Dermis microvascular lymphatic vessel endothelial cell (primary cell): ENCODE measurements at regions not wholly inside any gene's neighbourhood (a gene's known extent, or its start where the extent isn't known, plus 50 kb on each side); places are given as distances from the start of the nearest gene placed in this dataset.

Source experiments
- DNase-seq, 2 donors: peaks; one replicate each; pipeline versions ENCODE4 v3.0.0 to v3.0.0-alpha.2; 2010; ENCODE audit warnings: low read depth in 2 of 2

DNA sequence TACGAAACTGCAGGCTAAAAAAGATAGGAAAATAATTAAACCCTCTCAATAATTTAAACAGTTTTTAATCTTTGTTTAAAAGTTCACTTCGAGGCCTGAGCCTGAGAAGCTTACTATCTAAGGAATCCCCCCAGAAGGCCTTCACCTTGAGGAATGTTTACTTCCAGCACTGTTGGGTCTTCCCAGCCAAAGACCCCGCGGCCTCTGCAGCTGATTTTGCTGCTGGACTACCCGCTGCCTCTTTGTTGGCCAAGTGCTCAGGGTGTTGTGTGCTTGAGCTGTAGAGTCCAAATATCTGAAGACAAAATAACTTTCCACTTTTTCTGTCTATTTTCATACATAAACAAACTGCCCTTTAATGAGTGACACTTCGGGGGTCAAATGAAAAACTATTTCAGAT, 292.7 kb downstream of the GLRX3 start:
- DNase-seq = no peak

DNA sequence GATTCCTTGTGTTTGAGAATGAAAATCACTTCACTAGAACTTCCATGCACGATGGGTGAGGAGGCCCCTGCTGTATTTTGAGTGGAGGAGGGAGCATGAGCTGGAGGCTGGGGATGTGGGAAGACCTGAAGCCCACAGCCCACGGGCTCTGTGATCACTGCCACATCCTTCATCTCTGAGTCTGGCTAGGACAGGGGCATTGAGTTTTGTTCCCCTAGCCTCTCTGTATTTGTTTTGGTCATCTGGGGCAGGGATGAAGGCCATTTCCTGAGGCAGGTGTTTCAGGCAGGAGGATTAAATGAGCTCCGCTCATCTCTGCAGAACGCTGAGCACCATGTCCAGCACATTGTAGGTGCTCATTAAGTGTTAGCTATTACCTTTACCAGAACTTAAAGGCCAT, 293.6 kb downstream of the GLRX3 start:
- DNase-seq = no peak

DNA sequence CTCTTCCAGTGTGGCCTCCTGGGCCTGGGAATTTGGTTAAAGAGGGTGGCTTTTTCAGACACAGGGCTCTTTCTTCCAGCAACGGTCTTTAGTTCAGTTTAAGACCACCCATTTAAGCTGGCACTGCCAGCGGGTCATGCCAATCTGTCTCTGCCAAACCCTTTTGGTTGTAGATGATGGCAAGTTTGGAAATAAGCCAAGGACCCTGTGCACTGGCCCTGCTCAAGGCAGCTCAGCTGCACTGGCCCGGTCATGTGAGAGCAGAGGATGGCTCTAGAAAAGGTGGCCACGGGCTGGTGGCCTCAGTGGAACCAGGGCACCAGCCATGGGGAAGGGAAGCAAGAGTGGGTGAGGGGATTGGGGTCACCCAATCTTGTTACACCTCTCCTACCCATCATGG, 294.1 kb downstream of the GLRX3 start:
- DNase-seq = no peak

DNA sequence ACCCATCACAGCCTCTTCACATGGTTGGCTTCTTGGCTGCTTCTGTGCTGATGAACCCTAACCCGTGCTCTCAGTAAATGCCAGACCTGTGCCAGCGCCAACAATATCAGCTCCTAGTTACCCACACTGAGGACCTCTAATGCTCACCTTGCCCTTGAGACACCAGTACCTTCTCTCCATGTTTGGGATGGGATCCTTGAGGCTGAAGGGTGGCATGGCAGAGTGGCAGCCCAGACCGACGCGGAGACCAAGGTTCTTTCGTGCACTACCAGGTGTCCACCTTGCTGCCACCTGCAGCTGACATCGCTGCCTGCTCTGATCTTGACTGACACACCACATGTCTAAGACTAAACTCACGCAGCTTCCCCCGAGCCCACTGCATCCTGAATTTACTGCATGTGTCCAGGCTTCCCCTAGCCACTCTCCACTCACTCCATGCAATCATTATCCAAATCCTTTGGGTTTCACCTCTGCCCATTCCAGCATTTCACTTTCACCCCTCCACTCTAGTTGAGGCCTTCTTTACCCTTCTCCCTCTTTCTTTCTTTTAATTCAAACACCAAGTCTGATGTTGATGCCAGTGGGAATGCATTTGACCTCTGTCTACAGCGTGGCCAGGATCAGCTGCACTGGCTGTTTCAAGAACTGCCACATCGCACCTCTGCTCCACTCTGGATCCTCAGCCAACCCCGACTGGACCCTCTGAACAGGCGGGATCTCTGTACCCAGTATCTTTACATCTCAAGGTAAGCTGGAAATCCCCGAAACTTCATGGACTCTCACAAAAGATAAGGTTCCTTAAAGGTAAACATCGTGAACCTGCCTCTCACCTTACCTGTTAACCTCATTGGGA, 294.9 kb downstream of the GLRX3 start:
- DNase-seq = no peak

DNA sequence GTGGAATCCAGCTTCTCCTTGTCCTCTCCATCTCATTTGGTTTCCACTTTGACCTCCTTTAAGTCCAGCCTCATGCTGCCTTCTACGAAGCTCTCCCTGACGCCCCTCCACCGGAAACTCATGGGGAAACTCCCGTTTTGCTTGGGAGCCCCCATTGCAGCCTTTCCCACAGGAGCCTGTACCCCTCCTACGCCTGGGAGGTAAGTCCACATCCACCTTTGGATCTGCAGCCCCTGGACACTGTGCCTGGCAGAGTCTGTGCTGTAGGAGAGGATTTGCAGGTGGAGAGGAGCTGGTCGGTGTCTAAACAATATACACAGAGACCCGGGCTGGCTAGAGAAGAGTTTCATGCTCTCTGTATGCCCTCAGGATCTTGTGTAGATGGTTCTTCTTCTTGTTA, 296.1 kb downstream of the GLRX3 start:
- no peak for DNase-seq

DNA sequence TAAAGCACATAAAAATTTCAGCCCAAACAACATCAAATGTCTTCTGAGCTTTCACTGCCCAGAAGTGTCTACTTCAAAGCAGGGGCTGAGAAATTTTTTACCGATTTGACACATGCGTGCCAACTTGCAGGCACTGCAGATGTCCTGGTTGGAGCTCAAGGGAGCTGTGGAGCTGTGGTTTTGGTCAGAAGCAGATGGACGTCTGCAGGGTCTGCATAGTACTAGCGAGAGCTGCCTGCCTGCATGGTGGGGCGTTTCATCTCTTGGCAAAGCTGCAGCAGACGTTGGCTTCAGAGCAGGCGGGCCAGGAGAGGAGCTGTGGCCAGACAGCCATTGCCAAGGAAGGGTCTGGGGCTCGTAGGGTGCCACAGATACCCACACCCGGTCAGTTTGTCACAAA, 296.7 kb downstream of the GLRX3 start:
- DNase-seq = no peak

DNA sequence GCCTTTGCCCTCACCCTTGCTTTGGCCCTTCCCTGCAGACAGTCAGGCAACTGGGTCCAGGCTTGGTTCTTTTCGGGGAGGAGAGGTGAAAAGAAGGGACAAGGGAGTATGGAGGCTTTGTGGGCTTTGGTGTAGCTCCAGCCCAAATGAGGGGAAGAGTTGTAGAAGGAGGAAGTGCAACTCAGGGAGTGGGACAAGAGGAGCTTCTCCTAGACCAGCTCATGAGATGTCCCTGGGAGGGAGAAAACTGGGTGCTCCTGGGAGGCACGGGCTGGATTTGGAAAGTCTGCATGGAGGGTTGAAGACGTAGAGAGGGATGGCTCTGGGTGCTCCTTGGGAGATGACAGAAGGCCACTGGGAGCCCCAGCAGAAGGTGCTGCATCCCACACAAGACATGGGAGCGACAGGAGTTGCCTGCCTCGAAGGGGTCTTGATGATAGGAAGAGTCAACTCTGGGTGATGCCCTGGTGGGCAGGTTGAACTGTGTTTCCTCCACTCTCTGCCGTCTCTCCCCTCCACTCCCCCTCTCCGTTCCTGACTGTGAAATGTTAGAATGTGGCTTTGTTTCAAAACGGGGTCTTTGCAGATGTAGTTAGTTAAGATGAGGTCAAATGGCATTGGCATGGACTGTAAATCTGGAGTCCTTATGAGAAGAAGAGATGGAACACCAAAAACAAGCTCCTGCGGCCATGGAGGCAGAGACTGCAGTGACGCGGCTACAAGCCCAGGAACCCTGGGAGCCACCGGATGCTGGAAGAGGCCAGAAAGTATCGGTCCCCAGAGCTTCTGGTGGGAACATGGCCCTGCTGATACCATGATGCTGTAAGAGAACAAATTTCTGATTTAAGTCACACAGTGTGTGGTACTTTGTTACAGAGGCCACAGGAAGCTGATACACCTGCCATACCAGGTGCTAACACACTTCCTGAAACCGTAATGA, 298.5 kb downstream of the GLRX3 start:
- no peak for DNase-seq

DNA sequence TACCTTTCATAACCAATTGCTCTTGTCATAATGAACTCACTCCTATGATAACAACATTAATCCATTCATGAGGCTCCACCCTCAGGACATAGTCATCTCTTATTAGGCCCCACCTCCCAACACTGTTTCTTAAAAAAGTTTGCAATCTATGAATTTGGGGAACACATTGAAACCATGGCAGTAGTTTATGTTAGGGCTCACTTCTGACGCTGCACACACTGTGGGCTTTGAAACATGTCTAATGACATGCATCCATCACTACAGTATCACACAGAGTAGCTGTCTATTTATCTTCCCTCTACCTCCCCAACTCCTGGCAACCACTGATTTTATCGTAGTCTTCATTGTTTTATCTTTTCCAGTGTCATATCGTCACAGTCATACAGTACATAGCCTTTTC, 299.8 kb downstream of the GLRX3 start:
- DNase-seq = no peak

DNA sequence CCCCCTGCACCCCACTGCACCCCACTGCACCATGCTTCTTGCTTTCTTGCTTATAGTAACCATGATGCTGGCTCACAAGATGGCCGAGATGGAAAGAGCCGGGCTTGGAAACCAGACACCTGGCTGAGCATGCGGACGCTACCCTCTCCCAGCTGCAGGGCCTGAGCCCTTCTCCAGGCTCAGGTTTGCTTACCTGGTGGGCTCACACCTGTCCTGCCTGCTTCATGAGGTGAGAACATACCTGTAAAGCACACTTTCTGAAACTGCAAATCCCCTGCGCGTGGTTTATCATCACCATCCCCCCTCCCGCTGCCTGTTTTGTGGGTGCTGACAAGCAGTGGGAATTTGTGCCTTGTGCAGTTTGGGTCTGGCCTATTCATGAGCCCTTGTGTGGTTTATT, 302.7 kb downstream of the GLRX3 start:
- no peak for DNase-seq

DNA sequence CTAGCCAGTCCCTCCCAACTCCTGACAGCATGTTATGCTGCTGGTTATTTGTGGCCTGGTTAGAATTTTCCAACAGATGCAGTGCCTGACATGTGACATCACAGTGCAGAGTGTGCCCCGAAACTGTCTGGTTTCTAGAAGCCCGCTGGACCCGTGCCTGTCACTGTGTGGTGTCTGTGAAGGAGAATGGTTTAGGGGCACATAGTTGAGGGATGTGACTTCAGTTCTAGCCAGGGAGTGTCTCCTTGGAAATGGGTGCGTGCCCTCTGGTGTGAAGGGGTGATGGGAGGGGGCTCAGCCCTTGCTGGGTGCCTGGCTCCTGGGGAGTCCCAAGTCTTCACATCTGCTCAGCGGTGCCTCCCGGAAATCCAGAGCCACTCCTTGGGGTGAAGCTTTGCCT, 303.6 kb downstream of the GLRX3 start:
- DNase-seq = no peak

DNA sequence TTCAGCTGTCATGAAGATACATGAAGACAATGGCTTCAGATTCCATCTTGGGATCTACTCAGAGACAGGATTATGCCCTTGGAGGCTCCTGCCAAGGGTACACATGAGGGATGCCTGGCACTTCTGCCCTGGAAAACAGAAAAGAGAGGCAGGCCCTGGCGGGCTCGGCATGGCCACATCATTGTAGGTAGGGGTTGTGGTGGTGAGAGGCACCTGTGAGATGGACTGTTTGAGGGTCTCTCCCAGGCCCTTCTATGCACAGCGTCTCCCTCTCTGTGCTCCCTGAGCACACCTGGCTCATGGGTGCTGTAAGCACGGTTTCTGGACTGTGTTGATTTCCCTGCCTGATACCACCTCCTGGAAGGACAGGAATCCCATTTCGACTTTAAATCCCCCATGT, 304.3 kb downstream of the GLRX3 start:
- DNase-seq = no peak

DNA sequence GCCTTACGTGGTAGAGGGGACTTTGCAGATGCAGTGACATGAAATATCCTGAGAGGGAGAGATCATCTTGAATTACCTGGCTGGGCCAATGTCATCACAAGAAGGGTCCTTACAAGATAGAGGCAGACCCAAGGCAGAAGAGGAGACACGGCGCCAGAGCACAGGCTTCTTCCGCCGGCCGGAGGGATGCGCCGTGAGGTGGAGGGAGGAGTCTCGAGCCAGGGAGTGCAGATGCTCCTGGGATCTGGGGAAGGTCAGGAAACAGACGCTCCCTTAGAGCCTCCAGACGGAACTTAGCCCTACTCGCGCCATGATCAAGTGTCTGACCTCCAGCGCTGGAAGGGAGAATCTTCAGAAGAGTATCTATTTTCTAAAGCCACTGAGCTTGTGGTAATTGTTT, 304.8 kb downstream of the GLRX3 start:
- no peak for DNase-seq

DNA sequence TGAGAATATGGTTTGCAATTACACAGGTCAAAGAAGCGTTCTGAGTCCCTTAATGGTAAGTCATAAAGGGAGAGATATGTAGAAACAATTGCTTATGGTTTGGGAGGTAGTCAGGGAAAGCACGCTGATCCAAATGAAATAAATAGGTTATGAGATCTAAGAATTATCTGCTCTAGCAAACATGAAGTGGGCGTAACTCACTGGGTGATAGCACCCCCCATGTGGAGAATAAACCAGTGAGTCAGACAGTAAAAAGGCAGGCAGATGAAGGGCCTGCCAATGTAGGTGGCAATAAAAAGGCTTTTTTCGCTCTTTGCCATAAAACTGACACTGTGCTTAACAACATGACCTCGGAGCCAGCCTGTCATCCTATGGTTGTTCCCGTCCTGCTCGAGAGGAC, 306.9 kb downstream of the GLRX3 start:
- DNase-seq = no peak

DNA sequence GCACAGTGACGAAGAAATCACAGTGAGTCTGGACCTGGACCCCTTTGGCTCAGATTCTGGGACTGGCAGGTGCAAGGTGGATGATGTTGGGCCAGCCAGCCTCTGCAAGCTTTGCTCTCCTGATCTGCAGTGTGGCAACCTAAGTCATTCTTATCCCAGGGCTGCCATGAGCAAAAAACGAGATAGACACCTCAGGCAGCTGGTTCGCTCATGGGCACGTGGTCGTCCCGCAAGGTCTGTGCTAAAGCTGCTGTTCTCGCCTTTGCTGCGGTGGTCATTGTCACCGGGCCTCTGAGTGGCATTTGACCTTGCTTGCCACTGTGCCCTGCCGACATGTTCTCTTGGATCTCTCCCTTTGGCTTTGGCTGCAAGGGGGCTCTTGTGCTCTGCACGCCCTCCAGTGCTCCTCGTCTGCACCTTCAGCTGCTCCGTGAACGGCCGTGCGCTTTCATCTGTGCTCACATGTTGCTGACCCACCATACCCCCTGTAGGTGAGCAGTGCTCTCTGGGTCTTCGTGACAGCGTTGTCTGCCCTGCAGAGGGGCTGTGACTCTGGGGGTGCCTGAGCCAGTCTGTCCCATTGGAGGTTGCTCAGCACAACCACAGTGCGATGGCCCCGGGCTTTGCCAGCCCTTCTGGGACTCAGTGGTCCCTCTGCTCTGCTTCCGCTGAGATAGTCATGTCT, 317.0 kb downstream of the GLRX3 start:
- DNase-seq = no peak

DNA sequence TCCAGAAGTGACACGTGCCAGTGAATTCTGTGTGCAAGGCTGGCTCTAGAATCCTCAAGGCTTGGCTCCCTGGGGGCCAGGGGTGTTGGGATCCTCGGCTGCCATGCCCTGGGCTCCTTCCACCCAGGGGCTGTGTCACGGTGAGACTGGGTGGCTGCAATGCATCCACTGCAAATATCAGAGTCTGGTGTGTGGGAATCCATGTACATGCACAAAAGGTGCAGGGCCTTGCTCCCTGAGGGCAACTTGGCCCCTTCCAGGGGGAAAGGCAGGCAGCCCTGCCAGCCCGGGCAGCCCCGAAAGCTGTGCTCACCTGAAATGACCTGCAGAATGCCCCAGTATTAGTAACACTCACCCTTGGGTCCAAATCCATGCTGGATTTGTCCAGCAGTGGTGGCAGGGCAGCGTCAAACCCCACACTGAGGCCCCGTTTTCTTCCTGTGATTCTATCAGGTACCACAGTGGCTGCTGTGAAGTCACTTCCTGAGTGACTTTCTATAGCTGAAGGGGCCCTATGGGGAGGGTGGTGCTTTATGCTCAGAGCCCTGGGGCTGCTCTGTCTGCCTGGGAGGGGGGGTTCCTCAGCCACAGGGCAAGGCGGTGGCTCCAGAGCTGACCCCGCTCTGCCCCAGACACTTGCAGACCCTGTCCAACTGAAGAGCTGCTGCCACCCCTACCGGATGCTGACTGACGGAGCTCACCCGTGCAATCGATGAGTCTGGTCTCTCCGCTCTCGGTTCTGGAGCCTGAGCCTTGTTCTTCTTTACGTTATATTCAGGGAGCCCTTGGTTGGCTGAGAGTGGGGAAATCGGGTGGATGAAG, 317.7 kb downstream of the GLRX3 start:
- no peak for DNase-seq

DNA sequence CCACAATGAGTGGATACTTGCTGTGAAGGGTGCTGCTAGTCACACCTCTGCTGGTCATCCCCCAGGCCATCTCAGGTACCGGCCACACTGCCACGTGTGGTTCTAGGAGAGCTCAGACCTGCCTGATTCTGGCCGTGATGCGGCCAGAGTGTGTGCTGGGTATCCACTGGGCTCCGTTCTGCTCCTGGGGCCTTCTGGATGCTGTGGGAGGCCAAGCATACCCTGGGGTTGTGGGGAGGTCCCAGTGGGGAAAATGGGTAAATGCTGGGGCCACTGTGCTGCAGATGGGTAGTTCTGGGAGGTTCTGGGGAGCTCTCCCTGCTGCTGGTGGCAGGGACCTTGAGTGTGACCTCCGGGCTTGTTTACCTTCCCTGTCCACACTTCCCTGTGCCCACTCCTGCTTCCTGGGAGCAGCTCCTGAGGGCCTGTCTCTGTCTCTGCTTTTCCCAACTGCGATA, 318.4 kb downstream of the GLRX3 start:
- no peak for DNase-seq

DNA sequence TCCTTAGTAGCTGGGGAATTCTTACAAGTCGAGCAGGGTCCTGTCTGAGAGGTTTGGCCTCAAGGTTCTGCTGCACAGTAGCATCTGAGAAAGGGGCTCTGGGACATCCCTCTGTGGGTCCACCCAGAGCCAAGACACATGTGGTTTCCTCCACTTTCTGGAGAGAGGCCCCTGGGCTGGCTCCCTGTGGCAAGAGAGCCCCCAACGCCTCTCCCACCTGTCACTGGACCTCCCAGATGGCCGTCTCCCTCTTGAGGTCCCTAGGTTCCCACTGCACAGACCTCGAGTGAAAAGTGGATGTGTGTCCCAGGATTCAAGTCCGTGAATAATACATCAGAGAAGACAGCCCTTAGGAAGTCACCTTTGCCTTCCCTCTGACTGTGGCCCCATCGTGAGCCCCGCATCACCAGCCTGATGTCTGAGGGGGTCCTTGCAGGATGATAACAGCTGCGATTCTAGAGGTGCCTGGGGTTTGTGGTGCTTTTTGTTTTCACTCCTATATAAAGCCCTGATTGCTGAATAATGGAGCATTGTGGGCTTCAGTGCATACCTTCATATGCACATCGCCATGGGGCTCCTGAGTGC, 319.0 kb downstream of the GLRX3 start:
- DNase-seq = no peak

DNA sequence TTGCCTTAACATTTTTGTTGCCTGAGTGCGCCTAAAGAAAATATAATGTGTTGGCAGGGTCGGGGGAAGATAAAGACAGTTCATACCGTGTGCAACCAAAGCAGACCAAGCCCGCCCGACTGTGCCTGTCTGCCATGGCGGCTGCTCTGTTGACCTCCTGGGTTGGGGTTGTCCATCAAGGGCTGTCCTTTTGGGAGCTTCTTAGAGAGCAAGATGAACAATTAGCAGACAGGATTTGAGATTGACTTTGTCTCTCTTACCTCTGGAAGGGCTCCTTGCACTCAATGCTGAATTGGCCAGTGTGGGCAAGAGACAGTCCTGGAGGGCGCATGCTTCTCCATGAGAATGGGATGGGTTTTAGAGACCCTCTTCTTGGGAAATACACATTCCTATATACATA, 319.6 kb downstream of the GLRX3 start:
- DNase-seq = no peak

DNA sequence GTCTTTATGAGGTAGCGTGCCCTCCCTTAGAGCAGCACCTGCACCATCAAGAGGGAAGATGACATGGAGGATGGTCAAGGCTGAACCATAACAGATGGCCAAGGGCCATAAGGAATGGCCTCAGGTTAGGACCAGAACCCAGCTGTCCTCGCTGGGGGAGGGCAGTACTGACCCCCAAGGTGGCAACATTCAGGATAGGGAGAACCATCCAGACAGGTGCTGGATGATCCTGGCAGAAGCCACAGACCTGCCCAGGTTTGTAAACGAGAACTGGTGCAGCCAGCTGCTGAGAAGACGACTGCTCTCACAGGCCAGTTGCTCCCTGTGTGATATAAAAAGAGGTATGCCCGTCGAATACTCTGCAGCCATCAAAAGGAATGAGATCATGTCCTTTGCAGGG, 320.4 kb downstream of the GLRX3 start:
- no peak for DNase-seq

DNA sequence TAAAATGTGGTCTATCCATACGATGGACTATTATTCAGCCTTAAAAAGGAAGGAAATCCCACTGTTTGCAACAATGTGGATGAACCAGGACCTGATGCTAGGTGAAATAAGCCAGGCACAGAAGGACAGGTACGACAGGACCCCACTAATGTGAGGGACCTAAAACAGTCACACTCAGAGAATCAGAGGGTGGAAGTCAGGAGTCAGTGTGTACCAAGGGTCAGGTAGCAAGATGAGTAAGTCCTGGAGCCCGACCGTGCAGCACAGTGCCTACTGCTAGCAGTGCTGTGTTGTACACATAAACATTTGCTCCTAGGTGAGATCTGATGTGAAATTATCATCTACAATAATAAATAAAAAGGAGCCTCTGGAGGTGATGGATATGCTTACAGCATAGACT, 322.3 kb downstream of the GLRX3 start:
- DNase-seq = no peak

DNA sequence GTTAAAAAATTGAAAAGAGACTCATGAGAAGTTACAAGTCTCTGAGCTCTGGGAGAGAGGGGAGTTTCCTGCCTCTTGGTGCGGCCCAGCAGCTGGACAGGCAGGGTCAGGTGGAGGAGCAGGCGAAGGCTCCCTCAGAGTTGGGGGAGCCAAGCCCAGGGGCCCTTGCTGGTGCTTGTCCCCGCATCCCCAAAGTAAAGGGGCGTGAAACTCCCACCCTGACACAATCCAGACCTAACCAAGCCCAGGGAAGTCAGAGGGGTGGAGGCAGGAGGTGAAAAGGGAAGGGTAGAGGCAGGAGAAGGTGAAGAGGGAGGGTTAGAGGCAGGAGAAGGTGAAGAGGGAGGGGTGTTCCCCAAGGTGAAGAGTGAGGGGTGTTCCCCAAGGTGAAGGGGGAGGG, 322.8 kb downstream of the GLRX3 start:
- DNase-seq = no peak
